AG04449 (cell line): ENCODE measurements at regions not wholly inside any gene's neighbourhood (a gene's known extent, or its start where the extent isn't known, plus 50 kb on each side); places are given as distances from the start of the nearest gene placed in this dataset.

Source experiments
- CTCF ChIA-PET: fragments of 350-600 bp; formaldehyde crosslinking; extraction: SDS; loops from one replicate; lab custom pipeline; 2021; ENCODE audit warnings: antibody characterized with exemption; lab: Yijun Ruan, JAX
- POLR2A ChIA-PET: fragments of 400-600, 350-600 bp; formaldehyde crosslinking; extraction: SDS; loops from one replicate; lab custom pipeline; 2020; ENCODE audit warnings: antibody characterized with exemption, inconsistent platforms; lab: Yijun Ruan, JAX
- DNase-seq: peaks from one replicate; pipeline ENCODE4 v3.0.0-alpha.2; 2010; ENCODE audit warnings: low read depth, low spot score
- H3K4me3 ChIP-seq: 2 replicates; pipeline ENCODE4 v1.5.1; 2011; ENCODE audit warnings: low read depth, mild to moderate bottlenecking, control low read depth, low read length
- CTCF ChIP-seq: IDR thresholded peaks from one replicate; pipeline ENCODE4 v1.5.1; 2011; ENCODE audit warnings: mild to moderate bottlenecking, moderate library complexity, low read length, control low read depth, inconsistent platforms; ENCODE audit not compliant: insufficient read depth; ENCODE audit errors: missing control alignments

GRCh38 chr20:59428441-59429205, 128.2 kb downstream of the EDN3 start:
- DNase-seq = no peak
- no peak for TF ChIP-seq CTCF
- no peak overlapping the region for H3K4me3 ChIP-seq
- CTCF ChIA-PET = no interaction called here
- POLR2A ChIA-PET = no interaction called here

GRCh38 chr20:59429396-59429795, 129.0 kb downstream of the EDN3 start:
- POLR2A ChIA-PET = no interaction called here
- no peak overlapping the region for H3K4me3 ChIP-seq
- CTCF ChIA-PET = no interaction called here
- TF ChIP-seq CTCF = no peak
- no peak for DNase-seq

GRCh38 chr20:59431014-59431413, 130.6 kb downstream of the EDN3 start:
- no peak overlapping the region for H3K4me3 ChIP-seq
- DNase-seq = no peak
- TF ChIP-seq CTCF = no peak
- POLR2A ChIA-PET = no interaction called here
- CTCF ChIA-PET = no interaction called here

GRCh38 chr20:59434960-59435359, 134.5 kb downstream of the EDN3 start:
- no peak for TF ChIP-seq CTCF
- ChIA-PET CTCF (no interaction called here), POLR2A (no interaction called here)
- DNase-seq = no peak
- H3K4me3 ChIP-seq = no peak overlapping the region

GRCh38 chr20:59435518-59435917, 135.1 kb downstream of the EDN3 start:
- H3K4me3 ChIP-seq = no peak overlapping the region
- ChIA-PET POLR2A (no interaction called here), CTCF (no interaction called here)
- no peak for DNase-seq
- no peak for TF ChIP-seq CTCF

- no peak for TF ChIP-seq CTCF
- H3K4me3 ChIP-seq = no peak overlapping the region
- CTCF ChIA-PET = interaction anchor here (0.5 to 1.2 kb wide), 4 partner anchors 10 to 58 kb away, joined by 3 to 5 read pairs (median 3); no protein-coding TSS in a partner anchor
- DNase-seq = no peak
- POLR2A ChIA-PET = no interaction called here
These were observed 137.2 kb downstream of the EDN3 start for GRCh38 chr20:59437601-59438031.
